Neural cell (in vitro differentiated cells): ENCODE measurements at regions not wholly inside any gene's neighbourhood (a gene's known extent, or its start where the extent isn't known, plus 50 kb on each side); places are given as distances from the start of the nearest gene placed in this dataset.

Source experiments
- H2AFZ ChIP-seq: fragments of 200-600, 300-800 bp; sonication (generic), shearing (Covaris generic); 2 replicates; pipeline ENCODE4 v1.6.0; 2014; ENCODE audit warnings: low read depth, mild to moderate bottlenecking, antibody characterized with exemption, low read length, moderate library complexity
- H3F3A ChIP-seq: fragments of 200-600 bp; shearing (Covaris generic); 2 replicates; pipeline ENCODE4 v1.6.1; 2016; ENCODE audit warnings: mild to moderate bottlenecking, moderate library complexity, mixed read lengths, antibody characterized with exemption, low read length; ENCODE audit not compliant: insufficient read depth, poor library complexity, severe bottlenecking
- H3K27ac ChIP-seq: fragments of 200-600, 300-800 bp; sonication (generic), shearing (Covaris generic); 2 replicates; pipeline ENCODE4 v1.5.1; 2014; ENCODE audit warnings: mild to moderate bottlenecking, low read length, moderate library complexity
- H3K27me3 ChIP-seq: fragments of 300-800, 200-600 bp; sonication (generic), shearing (Covaris generic); 2 replicates; pipeline ENCODE4 v1.6.0; 2014; ENCODE audit warnings: mild to moderate bottlenecking, low read depth, low read length, moderate library complexity; ENCODE audit not compliant: insufficient read depth
- H3K36me3 ChIP-seq: fragments of 300-800, 200-600 bp; sonication (generic), shearing (Covaris generic); 2 replicates; pipeline ENCODE4 v1.5.1; 2014; ENCODE audit warnings: mild to moderate bottlenecking, antibody characterized with exemption, low read length, moderate library complexity; ENCODE audit not compliant: insufficient read depth
- H3K4me2 ChIP-seq: fragments of 300-800, 200-600 bp; sonication (generic), shearing (Covaris generic); 2 replicates; pipeline ENCODE4 v1.6.0; 2014; ENCODE audit warnings: mild to moderate bottlenecking, low read length
- H3K4me3 ChIP-seq: fragments of 300-800, 200-600 bp; sonication (generic), shearing (Covaris generic); 2 replicates; pipeline ENCODE4 v1.5.1; 2014; ENCODE audit warnings: mild to moderate bottlenecking, low read length, moderate library complexity
- H3K79me2 ChIP-seq: fragments of 200-600 bp; shearing (Covaris generic); replicated peaks from 2 replicates; pipeline ENCODE4 v1.6.0; 2014; ENCODE audit warnings: mild to moderate bottlenecking, low read length, moderate library complexity; ENCODE audit not compliant: insufficient read depth
- H3K9ac ChIP-seq: fragments of 300-800, 200-600 bp; sonication (generic), shearing (Covaris generic); 2 replicates; pipeline ENCODE4 v1.6.1; 2016; ENCODE audit warnings: mild to moderate bottlenecking, low read length, mixed read lengths
- H3K9me2 ChIP-seq: fragments of 200-600 bp; shearing (Covaris generic); 2 replicates; pipeline ENCODE4 v1.6.1; 2016; ENCODE audit warnings: mild to moderate bottlenecking, low read length, mixed read lengths; ENCODE audit not compliant: insufficient read depth
- H3K9me3 ChIP-seq: fragments of 200-600, 300-800 bp; sonication (generic), shearing (Covaris generic); 2 replicates; pipeline ENCODE4 v1.6.1; 2016; ENCODE audit warnings: mild to moderate bottlenecking, mixed run types, low read length, moderate library complexity, mixed read lengths
- H4K20me1 ChIP-seq: fragments of 200-600 bp; shearing (Covaris generic); 2 replicates; pipeline ENCODE4 v1.6.1; 2016; ENCODE audit warnings: mild to moderate bottlenecking, mixed run types; ENCODE audit not compliant: insufficient read depth
- CTCF ChIP-seq: fragments of 450-650 bp; IDR thresholded peaks from 2 replicates; pipeline ENCODE4 v1.5.1; 2014; ENCODE audit warnings: antibody characterized with exemption, mild to moderate bottlenecking, moderate library complexity; ENCODE audit not compliant: poor library complexity, severe bottlenecking
- EZH2 ChIP-seq: fragments of 200-600, 300-800 bp; shearing (Covaris generic), sonication (generic); IDR thresholded peaks from 2 replicates; pipeline ENCODE4 v1.6.1; 2014; ENCODE audit warnings: antibody characterized with exemption, low read length, borderline replicate concordance, mild to moderate bottlenecking; ENCODE audit not compliant: insufficient read depth, poor library complexity, severe bottlenecking
- MXI1 ChIP-seq: fragments of 450-650 bp; conservative IDR thresholded peaks from 2 replicates; pipeline ENCODE4 v1.6.1; 2014; ENCODE audit warnings: antibody characterized with exemption, mild to moderate bottlenecking; ENCODE audit not compliant: poor library complexity, severe bottlenecking
- POLR2AphosphoS5 ChIP-seq: IDR thresholded peaks from 2 replicates; pipeline ENCODE4 v1.6.1; 2012
- REST ChIP-seq: IDR thresholded peaks from 2 replicates; pipeline ENCODE4 v1.6.1; 2012; ENCODE audit warnings: borderline replicate concordance
- SMC3 ChIP-seq: fragments of 450-650 bp; conservative IDR thresholded peaks from 2 replicates; pipeline ENCODE4 v1.6.1; 2014; ENCODE audit warnings: antibody characterized with exemption, mild to moderate bottlenecking, moderate library complexity; ENCODE audit not compliant: poor library complexity
- TAF1 ChIP-seq: IDR thresholded peaks from 2 replicates; pipeline ENCODE4 v1.6.1; 2012; ENCODE audit warnings: low read depth

DNA sequence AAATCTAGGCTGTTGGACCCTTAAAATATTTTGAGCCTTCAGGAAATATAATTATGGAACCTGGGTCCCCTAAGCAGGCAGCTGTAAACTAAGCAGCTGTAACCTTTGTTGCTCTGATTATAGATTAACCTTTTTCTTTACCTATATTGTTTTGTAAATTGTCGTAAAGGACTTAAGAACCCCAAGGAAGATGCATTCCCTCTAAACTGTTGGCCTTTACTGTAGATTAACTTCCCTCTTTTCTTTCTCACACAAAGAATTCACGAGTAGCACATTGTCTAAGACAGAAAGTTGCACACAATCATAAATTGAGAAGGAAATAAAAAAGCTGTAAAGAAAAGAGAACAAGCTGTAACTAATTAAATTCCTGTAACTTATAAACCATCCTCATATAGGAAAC is 877.3 kb downstream of the ROBO2 start:
- no peak overlapping the region for H3K27ac ChIP-seq
- no peaks in the 10 kb centered on the region for H3F3A ChIP-seq
- H3K9me3 ChIP-seq = no peaks in the 10 kb centered on the region
- no peaks in the 10 kb centered on the region for H3K79me2 ChIP-seq
- H3K4me2 ChIP-seq = no peak overlapping the region
- no peaks in the 10 kb centered on the region for H3K9me2 ChIP-seq
- H3K27me3 ChIP-seq = no peaks in the 10 kb centered on the region
- H4K20me1 ChIP-seq = no peaks in the 10 kb centered on the region
- H2AFZ ChIP-seq = no peak overlapping the region
- no peaks in the 10 kb centered on the region for H3K36me3 ChIP-seq
- H3K4me3 ChIP-seq = no peak overlapping the region
- no peak overlapping the region for H3K9ac ChIP-seq
- TF ChIP-seq REST (no peak), SMC3 (no peak), POLR2AphosphoS5 (no peak), EZH2 (no peak)

- Histone ChIP-seq H3K9me3 (no peaks in the 10 kb centered on the region), H3K9ac (no peak overlapping the region), H3F3A (no peaks in the 10 kb centered on the region), H3K4me3 (no peak overlapping the region), H3K27ac (no peak overlapping the region), H3K27me3 (no peaks in the 10 kb centered on the region), H3K79me2 (no peaks in the 10 kb centered on the region), H3K9me2 (no peaks in the 10 kb centered on the region), H3K36me3 (no peaks in the 10 kb centered on the region), H4K20me1 (no peaks in the 10 kb centered on the region), H2AFZ (no peak overlapping the region), H3K4me2 (no peak overlapping the region)
- TF ChIP-seq CTCF = no peak
- no peak for TF ChIP-seq TAF1
- TF ChIP-seq REST = no peak
- TF ChIP-seq MXI1 = no peak
Measured at GRCh38 chr3:77919244-77919643, 879.3 kb downstream of the ROBO2 start.
